ENCODE measurements at regions not wholly inside any gene's neighbourhood (a gene's known extent, or its start where the extent isn't known, plus 50 kb on each side); places are given as distances from the start of the nearest gene placed in this dataset.

DNA sequence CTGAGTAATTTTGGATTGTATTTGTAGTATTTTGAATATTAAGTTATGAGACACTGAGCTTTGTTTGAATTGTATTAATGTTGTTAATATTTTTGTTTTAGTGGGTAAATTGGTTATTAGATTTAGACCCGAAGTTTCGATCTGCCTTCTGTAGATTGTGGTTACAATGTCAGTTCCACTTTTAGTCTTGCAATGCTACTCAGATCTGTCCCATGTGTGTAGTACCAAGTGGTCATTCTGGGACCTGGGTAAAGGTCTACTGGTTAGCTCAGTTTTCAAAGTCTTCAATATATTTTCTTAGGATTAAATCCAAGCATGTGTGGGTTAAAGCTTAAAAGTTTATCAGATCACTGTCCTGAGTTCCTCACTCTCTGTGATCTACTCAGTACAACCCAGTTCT is 346.5 kb upstream of the PROX1 start:
- ATAC-seq (no peak), DNase-seq (ENCODE audit: low spot score) (no peak)
- Mint-ChIP-seq H3K36me3 (no peaks in the 10 kb centered on the region), H3K4me3 (no peak overlapping the region), H3K4me1 (peaks cover 2% of the 10 kb centered on the region; the same call in 1 of the 2 replicates), H3K27ac (no peak overlapping the region), H3K27me3 (ENCODE audit: low read depth) (no peaks in the 10 kb centered on the region; the same call in 1 of the 2 replicates), H3K9me3 (peaks cover 8% of the 10 kb centered on the region)
- CTCF ChIA-PET, result no interaction called here
- POLR2A ChIA-PET, result no interaction called here
- TF ChIP-seq ELF4 (CRISPR knock-in tag; IDR thresholded peaks at IDR 0.05; ENCODE audit: low read depth) (no peak), NFE2L1 (CRISPR knock-in tag; IDR thresholded peaks at IDR 0.05) (no peak), GABPB1 (CRISPR knock-in tag; IDR thresholded peaks at IDR 0.05) (no peak), GTF2I (CRISPR knock-in tag; conservative IDR thresholded peaks at IDR 0.05) (no peak), ZNF416 (CRISPR knock-in tag; IDR thresholded peaks at IDR 0.05) (no peak)
- TF ChIP-seq, protein P1, sequence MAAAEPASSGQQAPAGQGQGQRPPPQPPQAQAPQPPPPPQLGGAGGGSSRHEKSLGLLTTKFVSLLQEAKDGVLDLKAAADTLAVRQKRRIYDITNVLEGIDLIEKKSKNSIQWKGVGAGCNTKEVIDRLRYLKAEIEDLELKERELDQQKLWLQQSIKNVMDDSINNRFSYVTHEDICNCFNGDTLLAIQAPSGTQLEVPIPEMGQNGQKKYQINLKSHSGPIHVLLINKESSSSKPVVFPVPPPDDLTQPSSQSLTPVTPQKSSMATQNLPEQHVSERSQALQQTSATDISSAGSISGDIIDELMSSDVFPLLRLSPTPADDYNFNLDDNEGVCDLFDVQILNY (CRISPR knock-in tag; IDR thresholded peaks at IDR 0.05), result no peak
- TF ChIP-seq, protein P2, sequence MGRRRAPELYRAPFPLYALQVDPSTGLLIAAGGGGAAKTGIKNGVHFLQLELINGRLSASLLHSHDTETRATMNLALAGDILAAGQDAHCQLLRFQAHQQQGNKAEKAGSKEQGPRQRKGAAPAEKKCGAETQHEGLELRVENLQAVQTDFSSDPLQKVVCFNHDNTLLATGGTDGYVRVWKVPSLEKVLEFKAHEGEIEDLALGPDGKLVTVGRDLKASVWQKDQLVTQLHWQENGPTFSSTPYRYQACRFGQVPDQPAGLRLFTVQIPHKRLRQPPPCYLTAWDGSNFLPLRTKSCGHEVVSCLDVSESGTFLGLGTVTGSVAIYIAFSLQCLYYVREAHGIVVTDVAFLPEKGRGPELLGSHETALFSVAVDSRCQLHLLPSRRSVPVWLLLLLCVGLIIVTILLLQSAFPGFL (CRISPR knock-in tag; IDR thresholded peaks at IDR 0.05; ENCODE audit: borderline replicate concordance), result no peak

DNA sequence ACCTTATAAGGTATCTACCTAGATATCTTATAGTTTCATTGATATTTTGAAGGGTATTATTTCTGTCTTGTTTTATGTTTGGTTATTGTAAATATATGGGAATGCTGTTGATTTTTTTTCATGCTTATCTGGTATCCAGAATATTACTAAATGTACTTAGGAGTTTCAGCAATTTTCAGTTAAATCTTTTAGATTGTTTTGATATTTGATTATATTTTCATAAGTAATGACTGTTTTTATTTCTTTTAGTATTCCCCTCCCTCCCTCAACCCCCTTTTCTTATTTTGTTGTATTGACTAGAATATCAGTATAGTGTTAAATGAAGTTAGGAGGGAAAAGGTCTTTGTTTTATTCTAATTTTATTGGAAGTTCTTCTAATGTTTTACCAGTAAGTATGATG is 344.4 kb upstream of the PROX1 start:
- POLR2A ChIA-PET, result no interaction called here
- no peak for TF ChIP-seq JUN (CRISPR knock-in tag; IDR thresholded peaks at IDR 0.05)
- TF ChIP-seq, protein P3, sequence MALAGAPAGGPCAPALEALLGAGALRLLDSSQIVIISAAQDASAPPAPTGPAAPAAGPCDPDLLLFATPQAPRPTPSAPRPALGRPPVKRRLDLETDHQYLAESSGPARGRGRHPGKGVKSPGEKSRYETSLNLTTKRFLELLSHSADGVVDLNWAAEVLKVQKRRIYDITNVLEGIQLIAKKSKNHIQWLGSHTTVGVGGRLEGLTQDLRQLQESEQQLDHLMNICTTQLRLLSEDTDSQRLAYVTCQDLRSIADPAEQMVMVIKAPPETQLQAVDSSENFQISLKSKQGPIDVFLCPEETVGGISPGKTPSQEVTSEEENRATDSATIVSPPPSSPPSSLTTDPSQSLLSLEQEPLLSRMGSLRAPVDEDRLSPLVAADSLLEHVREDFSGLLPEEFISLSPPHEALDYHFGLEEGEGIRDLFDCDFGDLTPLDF (CRISPR knock-in tag; IDR thresholded peaks at IDR 0.05), result no peak
- TF ChIP-seq, protein P4, sequence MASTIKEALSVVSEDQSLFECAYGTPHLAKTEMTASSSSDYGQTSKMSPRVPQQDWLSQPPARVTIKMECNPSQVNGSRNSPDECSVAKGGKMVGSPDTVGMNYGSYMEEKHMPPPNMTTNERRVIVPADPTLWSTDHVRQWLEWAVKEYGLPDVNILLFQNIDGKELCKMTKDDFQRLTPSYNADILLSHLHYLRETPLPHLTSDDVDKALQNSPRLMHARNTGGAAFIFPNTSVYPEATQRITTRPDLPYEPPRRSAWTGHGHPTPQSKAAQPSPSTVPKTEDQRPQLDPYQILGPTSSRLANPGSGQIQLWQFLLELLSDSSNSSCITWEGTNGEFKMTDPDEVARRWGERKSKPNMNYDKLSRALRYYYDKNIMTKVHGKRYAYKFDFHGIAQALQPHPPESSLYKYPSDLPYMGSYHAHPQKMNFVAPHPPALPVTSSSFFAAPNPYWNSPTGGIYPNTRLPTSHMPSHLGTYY (CRISPR knock-in tag; IDR thresholded peaks at IDR 0.05), result no peak
- TF ChIP-seq FOXK1 (CRISPR knock-in tag; IDR thresholded peaks at IDR 0.05), result no peak
- TF ChIP-seq, protein P5, sequence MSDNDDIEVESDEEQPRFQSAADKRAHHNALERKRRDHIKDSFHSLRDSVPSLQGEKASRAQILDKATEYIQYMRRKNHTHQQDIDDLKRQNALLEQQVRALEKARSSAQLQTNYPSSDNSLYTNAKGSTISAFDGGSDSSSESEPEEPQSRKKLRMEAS (CRISPR knock-in tag; IDR thresholded peaks at IDR 0.05), result no peak
- no peak for TF ChIP-seq ZNF423 (CRISPR knock-in tag; IDR thresholded peaks at IDR 0.05)
- no peak for TF ChIP-seq CBFB (CRISPR knock-in tag; IDR thresholded peaks at IDR 0.05; ENCODE audit: low read depth)
- no peak for TF ChIP-seq GTF2I (CRISPR knock-in tag; conservative IDR thresholded peaks at IDR 0.05)
- Mint-ChIP-seq H3K9me3 (no peaks in the 10 kb centered on the region; the same call in 1 of the 2 replicates), H3K27me3 (ENCODE audit: low read depth) (no peaks in the 10 kb centered on the region; the same call in 1 of the 2 replicates), H3K36me3 (no peaks in the 10 kb centered on the region), H3K27ac (no peak overlapping the region), H3K4me3 (no peak overlapping the region), H3K4me1 (peaks cover 4% of the 10 kb centered on the region; the same call in 1 of the 2 replicates)
- no peak for ATAC-seq
- CTCF ChIA-PET, result no interaction called here
- no peak for DNase-seq (ENCODE audit: low spot score)

DNA sequence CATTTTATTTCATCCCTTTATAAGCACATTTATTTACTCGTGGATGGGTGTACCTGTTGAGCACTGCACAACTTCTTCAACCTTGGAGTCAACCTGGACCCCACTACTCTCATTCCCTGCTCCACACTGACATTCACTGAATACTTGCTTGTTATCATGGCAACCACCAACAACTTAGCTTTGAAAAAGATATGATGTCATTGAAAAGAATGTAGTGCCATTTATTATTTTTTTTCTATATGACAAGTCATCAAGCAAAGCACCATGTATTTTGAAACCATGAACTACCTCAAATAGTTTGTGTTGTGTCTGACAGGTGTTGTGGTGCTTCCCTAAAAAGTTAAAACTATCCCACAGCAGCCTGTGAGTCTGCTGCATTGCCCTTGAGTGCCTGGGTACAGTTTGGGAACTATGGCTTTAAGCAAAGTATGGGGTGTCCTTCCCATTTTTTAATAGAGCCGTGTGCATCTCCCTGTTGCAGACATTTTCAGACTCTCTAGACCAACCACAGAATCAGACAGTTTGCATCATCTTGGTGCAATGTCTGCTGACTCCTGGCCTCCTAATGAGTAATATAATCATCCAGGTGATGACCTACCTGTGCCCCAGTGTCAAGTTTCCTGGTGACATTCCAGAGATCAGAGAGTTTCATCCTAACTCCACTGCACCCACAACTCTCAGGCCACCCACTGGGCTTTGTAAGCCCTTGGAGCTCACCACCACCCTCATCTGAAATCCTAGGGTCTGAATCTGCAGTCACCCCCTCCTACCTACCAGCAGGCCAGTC is 339.7 kb upstream of the PROX1 start:
- Mint-ChIP-seq H3K9me3 (no peaks in the 10 kb centered on the region; the same call in 1 of the 2 replicates), H3K36me3 (no peaks in the 10 kb centered on the region), H3K4me3 (no peak overlapping the region), H3K4me1 (peaks cover 30% of the 10 kb centered on the region), H3K27ac (no peak overlapping the region), H3K27me3 (ENCODE audit: low read depth) (no peaks in the 10 kb centered on the region; the same call in 1 of the 2 replicates)
- POLR2A ChIA-PET, result no interaction called here
- CTCF ChIA-PET, result interaction anchor here (0.6 kb wide), 1 partner anchor 325 kb away, joined by 3 read pairs; no protein-coding TSS in a partner anchor
- DNase-seq (ENCODE audit: low spot score) (no peak), ATAC-seq (no peak)
- TF ChIP-seq ELF4 (CRISPR knock-in tag; IDR thresholded peaks at IDR 0.05; ENCODE audit: low read depth), result no peak
